GM21423 (cell line): ENCODE measurements at regions not wholly inside any gene's neighbourhood (a gene's known extent, or its start where the extent isn't known, plus 50 kb on each side); places are given as distances from the start of the nearest gene placed in this dataset.
"Not testable (repeated sequence)": the region's sequence is repeated elsewhere in the genome, so short reads cannot be mapped to it uniquely, and the experiment has no call there.

Experiments
- ATAC-seq: cut with Tn5 transposase; IDR thresholded peaks from one replicate; pipeline ENCODE4 v1.9.1; 2021; ENCODE audit warnings: mild to moderate bottlenecking, moderate library complexity; ENCODE audit not compliant: unreplicated experiment

GRCh38 chr2:144901386-144901785 lies 381.5 kb upstream of the ZEB2 start:
- ATAC-seq, result not testable (repeated sequence)

GRCh38 chr2:144896341-144896740 lies 376.4 kb upstream of the ZEB2 start:
- no peak for ATAC-seq

GRCh38 chr2:144894612-144895599 lies 375.0 kb upstream of the ZEB2 start:
- no peak for ATAC-seq

- no peak for ATAC-seq
Measured at GRCh38 chr2:144893464-144893863, 373.5 kb upstream of the ZEB2 start.

GRCh38 chr2:144890828-144891227 lies 370.9 kb upstream of the ZEB2 start:
- ATAC-seq, result peak; percentile 52

- ATAC-seq, result no peak
Measured at GRCh38 chr2:144889348-144889747, 369.4 kb upstream of the ZEB2 start.

- ATAC-seq, result no peak
Measured at GRCh38 chr2:144886862-144887261, 366.9 kb upstream of the ZEB2 start.

GRCh38 chr2:144877893-144878292 lies 358.0 kb upstream of the ZEB2 start:
- no peak for ATAC-seq

GRCh38 chr2:144876013-144876412 lies 356.1 kb upstream of the ZEB2 start:
- no peak for ATAC-seq

GRCh38 chr2:144875290-144875969 lies 355.5 kb upstream of the ZEB2 start:
- ATAC-seq, result no peak

GRCh38 chr2:144865670-144866069 lies 345.8 kb upstream of the ZEB2 start:
- no peak for ATAC-seq

GRCh38 chr2:144859716-144860115 lies 339.8 kb upstream of the ZEB2 start:
- no peak for ATAC-seq

- no peak for ATAC-seq
Measured at GRCh38 chr2:144858211-144858610, 338.3 kb upstream of the ZEB2 start.

- ATAC-seq, result no peak
Measured at GRCh38 chr2:144854596-144854995, 334.7 kb upstream of the ZEB2 start.

GRCh38 chr2:144849612-144850011 lies 329.7 kb upstream of the ZEB2 start:
- ATAC-seq, result no peak

GRCh38 chr2:144848423-144848822 lies 328.5 kb upstream of the ZEB2 start:
- ATAC-seq, result no peak

- ATAC-seq, result no peak
Measured at GRCh38 chr2:144847347-144848080, 327.6 kb upstream of the ZEB2 start.

GRCh38 chr2:144836635-144837350 lies 316.9 kb upstream of the ZEB2 start:
- no peak for ATAC-seq

GRCh38 chr2:144835634-144836350 lies 315.9 kb upstream of the ZEB2 start:
- ATAC-seq, result no peak

GRCh38 chr2:144834998-144835633 lies 315.2 kb upstream of the ZEB2 start:
- ATAC-seq, result no peak
